GM23338 (cell line): ENCODE measurements at regions not wholly inside any gene's neighbourhood (a gene's known extent, or its start where the extent isn't known, plus 50 kb on each side); places are given as distances from the start of the nearest gene placed in this dataset.

Experiments
- ATAC-seq: fragments of 200-7000 bp; cut with Tn5 transposase; 3 replicates; pipeline ENCODE4 v1.9.1; 2020
- DNase-seq: peaks from one replicate; pipeline ENCODE4 v3.0.0-alpha.2; 2015; ENCODE audit warnings: low spot score
- H2AFZ ChIP-seq: fragments of 200-600 bp; sonication (generic); 2 replicates; pipeline ENCODE4 v1.8.0; 2016; ENCODE audit warnings: antibody characterized with exemption, mild to moderate bottlenecking, moderate library complexity
- H3F3A ChIP-seq: fragments of 200-600 bp; sonication (generic); replicated peaks from 2 replicates; pipeline ENCODE4 v1.8.0; 2017; ENCODE audit warnings: antibody characterized with exemption, mixed run types, low read depth
- H3K27ac ChIP-seq: fragments of 200-600 bp; sonication (generic); 2 replicates; pipeline ENCODE4 v1.6.1; 2016; ENCODE audit warnings: low read depth
- H3K27me3 ChIP-seq: fragments of 200-600 bp; sonication (generic); 2 replicates; pipeline ENCODE4 v1.8.0; 2016; ENCODE audit warnings: mild to moderate bottlenecking, mixed run types, moderate library complexity; ENCODE audit not compliant: insufficient read depth
- H3K36me3 ChIP-seq: fragments of 200-600 bp; sonication (generic); 2 replicates; pipeline ENCODE4 v1.8.0; 2016; ENCODE audit warnings: mild to moderate bottlenecking; ENCODE audit not compliant: insufficient read depth
- H3K4me1 ChIP-seq: fragments of 200-600 bp; sonication (generic); 2 replicates; pipeline ENCODE4 v1.8.0; 2016; ENCODE audit warnings: mild to moderate bottlenecking, moderate library complexity; ENCODE audit not compliant: insufficient read depth
- H3K4me2 ChIP-seq: fragments of 200-600 bp; sonication (generic); 2 replicates; pipeline ENCODE4 v1.7.1; 2017; ENCODE audit warnings: mixed run types
- H3K4me3 ChIP-seq: fragments of 200-600 bp; sonication (generic); 2 replicates; pipeline ENCODE4 v1.6.1; 2016; ENCODE audit warnings: mixed run types
- H3K79me2 ChIP-seq: fragments of 200-600 bp; sonication (generic); replicated peaks from 2 replicates; pipeline ENCODE4 v1.8.0; 2017; ENCODE audit warnings: mild to moderate bottlenecking; ENCODE audit not compliant: insufficient read depth
- H3K9me2 ChIP-seq: fragments of 200-600 bp; sonication (generic); 2 replicates; pipeline ENCODE4 v1.8.0; 2017; ENCODE audit not compliant: insufficient read depth
- H4K20me1 ChIP-seq: fragments of 200-600 bp; sonication (generic); replicated peaks from 2 replicates; pipeline ENCODE4 v1.8.0; 2017; ENCODE audit warnings: mild to moderate bottlenecking; ENCODE audit not compliant: insufficient read depth
- H3K27ac Mint-ChIP-seq: 2 replicates; pipeline ENCODE4 v1.8.0; 2020; ENCODE audit warnings: inconsistent platforms, mild to moderate bottlenecking, moderate library complexity, mixed read lengths
- H3K27me3 Mint-ChIP-seq: 3 replicates; pipeline ENCODE4 v1.8.0; 2022; ENCODE audit warnings: low read depth, mild to moderate bottlenecking, moderate library complexity, mixed read lengths, inconsistent platforms; ENCODE audit not compliant: insufficient read depth, poor library complexity
- H3K36me3 Mint-ChIP-seq: 3 replicates; pipeline ENCODE4 v1.8.0; 2021; ENCODE audit warnings: low read depth, mild to moderate bottlenecking, inconsistent platforms, moderate library complexity, mixed read lengths
- H3K4me1 Mint-ChIP-seq: 3 replicates; pipeline ENCODE4 v1.8.0; 2020; ENCODE audit warnings: mild to moderate bottlenecking, inconsistent platforms, mixed read lengths
- H3K4me3 Mint-ChIP-seq: 3 replicates; pipeline ENCODE4 v1.8.0; 2021; ENCODE audit warnings: moderate library complexity, mild to moderate bottlenecking, inconsistent platforms, mixed read lengths
- H3K9me3 Mint-ChIP-seq: 3 replicates; pipeline ENCODE4 v1.8.0; 2020; ENCODE audit warnings: moderate library complexity, mild to moderate bottlenecking, inconsistent platforms, mixed read lengths
- CREB1 ChIP-seq: fragments of 250-450 bp; sonication (Bioruptor Pico); IDR thresholded peaks from 2 replicates; pipeline ENCODE4 v1.5.0; 2020; ENCODE audit warnings: low read depth, mild to moderate bottlenecking, moderate library complexity
- ETS1 ChIP-seq: IDR thresholded peaks from 2 replicates; pipeline ENCODE4 v1.6.1; 2016; ENCODE audit warnings: antibody characterized with exemption
- EZH2 ChIP-seq: fragments of 200-600 bp; sonication (generic); IDR thresholded peaks from one replicate; pipeline ENCODE4 v1.8.0; 2017; ENCODE audit warnings: antibody characterized with exemption, mild to moderate bottlenecking, low read depth; ENCODE audit not compliant: unreplicated experiment
- EZH2phosphoT487 ChIP-seq: fragments of 200-600 bp; sonication (generic); IDR thresholded peaks from one replicate; pipeline ENCODE4 v1.8.1; 2018; ENCODE audit warnings: antibody characterized with exemption; ENCODE audit not compliant: unreplicated experiment
- JUNB ChIP-seq: IDR thresholded peaks from one replicate; pipeline ENCODE4 v1.6.1; 2016; ENCODE audit warnings: antibody characterized with exemption; ENCODE audit not compliant: unreplicated experiment
- NANOG ChIP-seq: IDR thresholded peaks from 2 replicates; pipeline ENCODE4 v1.6.1; 2016; ENCODE audit warnings: antibody characterized with exemption, borderline replicate concordance
- POLR2AphosphoS5 ChIP-seq: IDR thresholded peaks from 2 replicates; pipeline ENCODE4 v1.6.1; 2016; ENCODE audit warnings: antibody characterized with exemption, low read depth
- STAT1 ChIP-seq: IDR thresholded peaks from one replicate; pipeline ENCODE4 v1.6.1; 2016; ENCODE audit warnings: antibody characterized with exemption; ENCODE audit not compliant: unreplicated experiment
- ZNF114 ChIP-seq: fragments of 250-450 bp; sonication (Bioruptor Pico); IDR thresholded peaks from 2 replicates; pipeline ENCODE4 v1.5.0; 2020; ENCODE audit warnings: mild to moderate bottlenecking, moderate library complexity
- ZNF331 ChIP-seq: fragments of 250-450 bp; sonication (Bioruptor Pico); IDR thresholded peaks from 2 replicates; pipeline ENCODE4 v1.5.0; 2020; ENCODE audit warnings: low read depth, mild to moderate bottlenecking, moderate library complexity
- ZNF462 ChIP-seq: fragments of 250-450 bp; sonication (Bioruptor Pico); IDR thresholded peaks from 2 replicates; pipeline ENCODE4 v1.5.0; 2020; ENCODE audit warnings: mild to moderate bottlenecking, moderate library complexity
- TF ChIP-seq, protein P1 (sequence below), 2 experiments: fragments of 200-600 bp in 1 of 2; sonication (generic) in 1 of 2; conservative IDR thresholded peaks; 2 replicates each; pipeline versions ENCODE4 v1.5.1 to v1.6.1; 2016 to 2017; ENCODE audit warnings: antibody characterized with exemption in 2 of 2, low read depth in 2 of 2, mild to moderate bottlenecking in 2 of 2, moderate library complexity in 1 of 2
- TF ChIP-seq, protein P2 (sequence below): IDR thresholded peaks from one replicate; pipeline ENCODE4 v1.6.1; 2018; ENCODE audit warnings: antibody characterized with exemption; ENCODE audit not compliant: unreplicated experiment

DNA sequence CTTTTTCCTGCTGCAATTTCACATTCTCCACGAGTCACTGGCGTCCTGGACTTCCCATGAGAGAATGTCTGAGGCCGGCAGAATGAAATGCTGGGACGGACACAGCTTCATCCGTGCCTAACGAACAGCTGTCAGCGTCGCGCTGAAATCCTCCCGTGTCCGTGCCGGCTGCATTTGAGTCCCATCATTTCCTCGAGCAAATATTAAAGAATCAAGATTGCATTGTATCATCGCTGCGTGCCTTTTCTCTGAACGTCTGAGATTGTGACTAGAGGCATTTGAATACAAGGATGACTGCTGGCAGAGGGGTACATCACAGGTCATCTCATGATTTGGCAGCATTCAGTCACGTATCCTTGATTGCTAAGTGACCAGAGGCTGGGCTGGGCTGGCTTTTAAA lies 279.9 kb downstream of the ASMT start:
- no peaks in the 10 kb centered on the region; the same call in none of the 3 replicates for H3K9me3 Mint-ChIP-seq
- no peak overlapping the region for H3K4me2 ChIP-seq
- H3K4me3 ChIP-seq: no peak overlapping the region
- no peaks in the 10 kb centered on the region for H3K36me3 ChIP-seq
- DNase-seq (no peak), ATAC-seq (no peak)
- H3K27ac Mint-ChIP-seq: no peak overlapping the region
- H2AFZ ChIP-seq: no peak overlapping the region
- no peaks in the 10 kb centered on the region for H3K4me1 ChIP-seq
- H3K4me1 Mint-ChIP-seq: peaks cover 6% of the 10 kb centered on the region; the same call in 2 of the 3 replicates
- no peak overlapping the region for H3K4me3 Mint-ChIP-seq
- no peaks in the 10 kb centered on the region for H3K27me3 Mint-ChIP-seq
- no peaks in the 10 kb centered on the region for H3K79me2 ChIP-seq
- no peak overlapping the region for H3K27ac ChIP-seq
- H3F3A ChIP-seq: 0 out of 2 replicates have a peak, but pooled peaks cover 3% of the 10 kb centered on the region
- no peaks in the 10 kb centered on the region for H3K9me2 ChIP-seq
- no peaks in the 10 kb centered on the region for H4K20me1 ChIP-seq
- TF ChIP-seq ZNF331 (CRISPR knock-in tag): no peak
- no peak for TF ChIP-seq ZNF114
- no peak for TF ChIP-seq JUNB
- TF ChIP-seq NANOG: no peak
- no peak for TF ChIP-seq EZH2
- no peak for TF ChIP-seq STAT1
- no peak for TF ChIP-seq ZNF462
- TF ChIP-seq, protein P1, sequence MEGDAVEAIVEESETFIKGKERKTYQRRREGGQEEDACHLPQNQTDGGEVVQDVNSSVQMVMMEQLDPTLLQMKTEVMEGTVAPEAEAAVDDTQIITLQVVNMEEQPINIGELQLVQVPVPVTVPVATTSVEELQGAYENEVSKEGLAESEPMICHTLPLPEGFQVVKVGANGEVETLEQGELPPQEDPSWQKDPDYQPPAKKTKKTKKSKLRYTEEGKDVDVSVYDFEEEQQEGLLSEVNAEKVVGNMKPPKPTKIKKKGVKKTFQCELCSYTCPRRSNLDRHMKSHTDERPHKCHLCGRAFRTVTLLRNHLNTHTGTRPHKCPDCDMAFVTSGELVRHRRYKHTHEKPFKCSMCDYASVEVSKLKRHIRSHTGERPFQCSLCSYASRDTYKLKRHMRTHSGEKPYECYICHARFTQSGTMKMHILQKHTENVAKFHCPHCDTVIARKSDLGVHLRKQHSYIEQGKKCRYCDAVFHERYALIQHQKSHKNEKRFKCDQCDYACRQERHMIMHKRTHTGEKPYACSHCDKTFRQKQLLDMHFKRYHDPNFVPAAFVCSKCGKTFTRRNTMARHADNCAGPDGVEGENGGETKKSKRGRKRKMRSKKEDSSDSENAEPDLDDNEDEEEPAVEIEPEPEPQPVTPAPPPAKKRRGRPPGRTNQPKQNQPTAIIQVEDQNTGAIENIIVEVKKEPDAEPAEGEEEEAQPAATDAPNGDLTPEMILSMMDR (conservative IDR thresholded peaks at IDR 0.05; ENCODE audit: low read depth in 2 of 2): no peak
- TF ChIP-seq, protein P2, sequence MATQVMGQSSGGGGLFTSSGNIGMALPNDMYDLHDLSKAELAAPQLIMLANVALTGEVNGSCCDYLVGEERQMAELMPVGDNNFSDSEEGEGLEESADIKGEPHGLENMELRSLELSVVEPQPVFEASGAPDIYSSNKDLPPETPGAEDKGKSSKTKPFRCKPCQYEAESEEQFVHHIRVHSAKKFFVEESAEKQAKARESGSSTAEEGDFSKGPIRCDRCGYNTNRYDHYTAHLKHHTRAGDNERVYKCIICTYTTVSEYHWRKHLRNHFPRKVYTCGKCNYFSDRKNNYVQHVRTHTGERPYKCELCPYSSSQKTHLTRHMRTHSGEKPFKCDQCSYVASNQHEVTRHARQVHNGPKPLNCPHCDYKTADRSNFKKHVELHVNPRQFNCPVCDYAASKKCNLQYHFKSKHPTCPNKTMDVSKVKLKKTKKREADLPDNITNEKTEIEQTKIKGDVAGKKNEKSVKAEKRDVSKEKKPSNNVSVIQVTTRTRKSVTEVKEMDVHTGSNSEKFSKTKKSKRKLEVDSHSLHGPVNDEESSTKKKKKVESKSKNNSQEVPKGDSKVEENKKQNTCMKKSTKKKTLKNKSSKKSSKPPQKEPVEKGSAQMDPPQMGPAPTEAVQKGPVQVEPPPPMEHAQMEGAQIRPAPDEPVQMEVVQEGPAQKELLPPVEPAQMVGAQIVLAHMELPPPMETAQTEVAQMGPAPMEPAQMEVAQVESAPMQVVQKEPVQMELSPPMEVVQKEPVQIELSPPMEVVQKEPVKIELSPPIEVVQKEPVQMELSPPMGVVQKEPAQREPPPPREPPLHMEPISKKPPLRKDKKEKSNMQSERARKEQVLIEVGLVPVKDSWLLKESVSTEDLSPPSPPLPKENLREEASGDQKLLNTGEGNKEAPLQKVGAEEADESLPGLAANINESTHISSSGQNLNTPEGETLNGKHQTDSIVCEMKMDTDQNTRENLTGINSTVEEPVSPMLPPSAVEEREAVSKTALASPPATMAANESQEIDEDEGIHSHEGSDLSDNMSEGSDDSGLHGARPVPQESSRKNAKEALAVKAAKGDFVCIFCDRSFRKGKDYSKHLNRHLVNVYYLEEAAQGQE: no peak
- no peak for TF ChIP-seq EZH2phosphoT487
- TF ChIP-seq ETS1: no peak
- no peak for TF ChIP-seq CREB1 (CRISPR knock-in tag)
- no peak for TF ChIP-seq POLR2AphosphoS5
- H3K27me3 ChIP-seq: no peaks in the 10 kb centered on the region
- H3K36me3 Mint-ChIP-seq: no peaks in the 10 kb centered on the region
